SK-N-SH (cell line): ENCODE measurements at regions not wholly inside any gene's neighbourhood (a gene's known extent, or its start where the extent isn't known, plus 50 kb on each side); places are given as distances from the start of the nearest gene placed in this dataset.

ENCODE experiments used
- CHD2 ChIP-seq: fragments of 150-350 bp; IDR thresholded peaks from 2 replicates; pipeline ENCODE4 v1.6.1; 2018; ENCODE audit warnings: low read length; ENCODE audit not compliant: partially characterized antibody
- EZH2phosphoT487 ChIP-seq: fragments of 200-600 bp; sonication (generic); IDR thresholded peaks from 2 replicates; pipeline ENCODE4 v1.6.1; 2017; ENCODE audit warnings: low read depth, mixed run types, mild to moderate bottlenecking, antibody characterized with exemption, moderate library complexity, borderline replicate concordance
- FOXJ3 ChIP-seq: sonication (generic); formaldehyde crosslinking; IDR thresholded peaks from 2 replicates; pipeline ENCODE4 v1.5.1; 2020; ENCODE audit warnings: mild to moderate bottlenecking, missing genetic modification reagents
- JUND ChIP-seq: IDR thresholded peaks from 2 replicates; pipeline ENCODE4 v1.4.0; 2012
- POLR2AphosphoS5 ChIP-seq: IDR thresholded peaks from 2 replicates; pipeline ENCODE4 v1.6.1; 2012; ENCODE audit warnings: low read depth, low read length
- YY1 ChIP-seq: IDR thresholded peaks from 2 replicates; pipeline ENCODE4 v1.4.0; 2012; ENCODE audit warnings: low read depth, mild to moderate bottlenecking
- TF ChIP-seq, protein P1 (sequence below): fragments of 200-600 bp; sonication (generic); IDR thresholded peaks from 2 replicates; pipeline ENCODE4 v1.6.1; 2017; ENCODE audit warnings: antibody characterized with exemption, mild to moderate bottlenecking, moderate library complexity
- TF ChIP-seq, protein P2 (sequence below): fragments of 150-350 bp; IDR thresholded peaks from 2 replicates; pipeline ENCODE4 v1.6.1; 2017; ENCODE audit warnings: antibody characterized with exemption, low read length, low read depth, borderline replicate concordance

DNA sequence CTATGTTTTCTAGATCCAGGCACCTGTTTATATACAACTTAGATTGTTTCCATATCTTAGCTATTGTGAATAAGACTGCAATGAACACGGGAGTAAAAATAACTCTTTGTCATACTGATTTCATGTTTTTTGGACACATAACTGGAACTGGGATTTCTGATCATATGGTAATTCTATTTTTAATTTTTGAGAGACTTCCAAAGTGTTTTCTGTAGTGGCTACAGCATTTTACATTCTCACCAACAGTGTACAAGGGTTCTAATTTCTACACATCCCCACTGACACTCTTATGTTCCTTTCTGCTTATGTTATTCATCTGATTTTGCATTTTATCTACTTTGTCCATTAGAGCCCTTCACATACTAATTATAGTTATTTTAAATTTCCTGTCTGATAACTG, 1152.9 kb downstream of the SLITRK1 start:
- TF ChIP-seq JUND = no peak
- TF ChIP-seq EZH2phosphoT487 = no peak
- TF ChIP-seq, protein P1, sequence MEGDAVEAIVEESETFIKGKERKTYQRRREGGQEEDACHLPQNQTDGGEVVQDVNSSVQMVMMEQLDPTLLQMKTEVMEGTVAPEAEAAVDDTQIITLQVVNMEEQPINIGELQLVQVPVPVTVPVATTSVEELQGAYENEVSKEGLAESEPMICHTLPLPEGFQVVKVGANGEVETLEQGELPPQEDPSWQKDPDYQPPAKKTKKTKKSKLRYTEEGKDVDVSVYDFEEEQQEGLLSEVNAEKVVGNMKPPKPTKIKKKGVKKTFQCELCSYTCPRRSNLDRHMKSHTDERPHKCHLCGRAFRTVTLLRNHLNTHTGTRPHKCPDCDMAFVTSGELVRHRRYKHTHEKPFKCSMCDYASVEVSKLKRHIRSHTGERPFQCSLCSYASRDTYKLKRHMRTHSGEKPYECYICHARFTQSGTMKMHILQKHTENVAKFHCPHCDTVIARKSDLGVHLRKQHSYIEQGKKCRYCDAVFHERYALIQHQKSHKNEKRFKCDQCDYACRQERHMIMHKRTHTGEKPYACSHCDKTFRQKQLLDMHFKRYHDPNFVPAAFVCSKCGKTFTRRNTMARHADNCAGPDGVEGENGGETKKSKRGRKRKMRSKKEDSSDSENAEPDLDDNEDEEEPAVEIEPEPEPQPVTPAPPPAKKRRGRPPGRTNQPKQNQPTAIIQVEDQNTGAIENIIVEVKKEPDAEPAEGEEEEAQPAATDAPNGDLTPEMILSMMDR = no peak
- TF ChIP-seq POLR2AphosphoS5 = no peak
- no peak for TF ChIP-seq CHD2
- no peak for TF ChIP-seq YY1
- TF ChIP-seq, protein P2, sequence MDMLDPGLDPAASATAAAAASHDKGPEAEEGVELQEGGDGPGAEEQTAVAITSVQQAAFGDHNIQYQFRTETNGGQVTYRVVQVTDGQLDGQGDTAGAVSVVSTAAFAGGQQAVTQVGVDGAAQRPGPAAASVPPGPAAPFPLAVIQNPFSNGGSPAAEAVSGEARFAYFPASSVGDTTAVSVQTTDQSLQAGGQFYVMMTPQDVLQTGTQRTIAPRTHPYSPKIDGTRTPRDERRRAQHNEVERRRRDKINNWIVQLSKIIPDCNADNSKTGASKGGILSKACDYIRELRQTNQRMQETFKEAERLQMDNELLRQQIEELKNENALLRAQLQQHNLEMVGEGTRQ = no peak
- no peak for TF ChIP-seq FOXJ3 (CRISPR knock-in tag)
